ENCODE measurements at regions not wholly inside any gene's neighbourhood (a gene's known extent, or its start where the extent isn't known, plus 50 kb on each side); places are given as distances from the start of the nearest gene placed in this dataset.

- TF ChIP-seq, protein P1, sequence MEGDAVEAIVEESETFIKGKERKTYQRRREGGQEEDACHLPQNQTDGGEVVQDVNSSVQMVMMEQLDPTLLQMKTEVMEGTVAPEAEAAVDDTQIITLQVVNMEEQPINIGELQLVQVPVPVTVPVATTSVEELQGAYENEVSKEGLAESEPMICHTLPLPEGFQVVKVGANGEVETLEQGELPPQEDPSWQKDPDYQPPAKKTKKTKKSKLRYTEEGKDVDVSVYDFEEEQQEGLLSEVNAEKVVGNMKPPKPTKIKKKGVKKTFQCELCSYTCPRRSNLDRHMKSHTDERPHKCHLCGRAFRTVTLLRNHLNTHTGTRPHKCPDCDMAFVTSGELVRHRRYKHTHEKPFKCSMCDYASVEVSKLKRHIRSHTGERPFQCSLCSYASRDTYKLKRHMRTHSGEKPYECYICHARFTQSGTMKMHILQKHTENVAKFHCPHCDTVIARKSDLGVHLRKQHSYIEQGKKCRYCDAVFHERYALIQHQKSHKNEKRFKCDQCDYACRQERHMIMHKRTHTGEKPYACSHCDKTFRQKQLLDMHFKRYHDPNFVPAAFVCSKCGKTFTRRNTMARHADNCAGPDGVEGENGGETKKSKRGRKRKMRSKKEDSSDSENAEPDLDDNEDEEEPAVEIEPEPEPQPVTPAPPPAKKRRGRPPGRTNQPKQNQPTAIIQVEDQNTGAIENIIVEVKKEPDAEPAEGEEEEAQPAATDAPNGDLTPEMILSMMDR (IDR thresholded peaks at IDR 0.05), result no peak
- no peak for TF ChIP-seq EZH2 (IDR thresholded peaks at IDR 0.05)
Measured at GRCh38 chr6:23447731-23448130, 678.3 kb upstream of the NRSN1 start.

All from neural progenitor cell (in vitro differentiated cells).